ENCODE measurements at regions not wholly inside any gene's neighbourhood (a gene's known extent, or its start where the extent isn't known, plus 50 kb on each side); places are given as distances from the start of the nearest gene placed in this dataset.

GRCh38 chr2:145286716-145287275, 766.9 kb upstream of the ZEB2 start:
- TF ChIP-seq CTCF (IDR thresholded peaks at IDR 0.05; ENCODE audit: control extremely low read depth, extremely low read depth, low read depth, missing control alignments), result no peak
- POLR2A ChIA-PET, result no interaction called here
- no peak for DNase-seq (ENCODE audit: extremely low spot score)
- CTCF ChIA-PET, result interaction anchor here (2.0 kb wide), 1 partner anchor 10 kb away, joined by 5 read pairs; no protein-coding TSS in a partner anchor

GRCh38 chr2:145284551-145284950, 764.6 kb upstream of the ZEB2 start:
- ChIA-PET POLR2A (no interaction called here), CTCF (interaction anchor here (1.1 to 1.4 kb wide), 2 partner anchors 15 to 19 kb away, joined by 3 read pairs; no protein-coding TSS in a partner anchor)
- DNase-seq (ENCODE audit: extremely low spot score), result no peak
- TF ChIP-seq CTCF (IDR thresholded peaks at IDR 0.05; ENCODE audit: control extremely low read depth, extremely low read depth, low read depth, missing control alignments), result no peak

GRCh38 chr2:145283131-145283530, 763.2 kb upstream of the ZEB2 start:
- TF ChIP-seq CTCF (IDR thresholded peaks at IDR 0.05; ENCODE audit: control extremely low read depth, extremely low read depth, low read depth, missing control alignments), result no peak
- CTCF ChIA-PET, result no interaction called here
- POLR2A ChIA-PET, result no interaction called here
- DNase-seq (ENCODE audit: extremely low spot score), result no peak

- no peak for DNase-seq (ENCODE audit: extremely low spot score)
- ChIA-PET POLR2A (no interaction called here), CTCF (no interaction called here)
- TF ChIP-seq CTCF (IDR thresholded peaks at IDR 0.05; ENCODE audit: control extremely low read depth, extremely low read depth, low read depth, missing control alignments), result no peak
These were observed 758.0 kb upstream of the ZEB2 start for GRCh38 chr2:145277922-145278321.

- ChIA-PET CTCF (no interaction called here), POLR2A (no interaction called here)
- no peak for DNase-seq (ENCODE audit: extremely low spot score)
- TF ChIP-seq CTCF (IDR thresholded peaks at IDR 0.05; ENCODE audit: control extremely low read depth, extremely low read depth, low read depth, missing control alignments), result no peak
These were observed 753.9 kb upstream of the ZEB2 start for GRCh38 chr2:145273840-145274239.

GRCh38 chr2:145268931-145269330, 749.0 kb upstream of the ZEB2 start:
- ChIA-PET CTCF (interaction anchor here (1.1 kb wide), 1 partner anchor 13 kb away, joined by 3 read pairs; no protein-coding TSS in a partner anchor), POLR2A (no interaction called here)
- no peak for TF ChIP-seq CTCF (IDR thresholded peaks at IDR 0.05; ENCODE audit: control extremely low read depth, extremely low read depth, low read depth, missing control alignments)
- no peak for DNase-seq (ENCODE audit: extremely low spot score)
